HG02885 (cell line): ENCODE measurements at regions not wholly inside any gene's neighbourhood (a gene's known extent, or its start where the extent isn't known, plus 50 kb on each side); places are given as distances from the start of the nearest gene placed in this dataset.
"Not testable (repeated sequence)": the region's sequence is repeated elsewhere in the genome, so short reads cannot be mapped to it uniquely, and the experiment has no call there.

Experiments
- ATAC-seq: cut with Tn5 transposase; IDR thresholded peaks from one replicate; pipeline ENCODE4 v1.9.1; 2021; ENCODE audit warnings: mild to moderate bottlenecking; ENCODE audit not compliant: unreplicated experiment, poor library complexity

GRCh38 chrX:74181976-74182375, 122.0 kb upstream of the ZCCHC13 start:
- ATAC-seq, result not testable (repeated sequence)

DNA sequence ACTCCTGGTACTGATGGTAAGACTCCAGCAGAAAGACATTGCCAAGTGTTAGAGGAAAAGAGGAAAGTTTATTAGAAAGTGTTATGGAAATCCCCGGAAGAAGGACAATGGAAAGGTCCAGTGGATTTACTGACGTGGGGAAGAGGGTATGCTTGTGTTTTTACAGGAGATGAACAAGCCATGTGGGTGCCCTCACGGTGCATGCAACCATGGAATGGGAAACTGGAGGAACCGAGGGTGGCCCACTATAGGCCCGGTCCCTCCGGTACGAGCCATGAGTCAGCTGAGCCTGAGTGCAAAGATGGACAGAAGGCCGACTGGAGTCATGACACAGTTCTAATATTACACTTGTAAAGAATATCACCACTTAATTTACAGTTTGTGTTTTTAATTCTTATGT, 123.3 kb upstream of the ZCCHC13 start:
- ATAC-seq, result no peak

DNA sequence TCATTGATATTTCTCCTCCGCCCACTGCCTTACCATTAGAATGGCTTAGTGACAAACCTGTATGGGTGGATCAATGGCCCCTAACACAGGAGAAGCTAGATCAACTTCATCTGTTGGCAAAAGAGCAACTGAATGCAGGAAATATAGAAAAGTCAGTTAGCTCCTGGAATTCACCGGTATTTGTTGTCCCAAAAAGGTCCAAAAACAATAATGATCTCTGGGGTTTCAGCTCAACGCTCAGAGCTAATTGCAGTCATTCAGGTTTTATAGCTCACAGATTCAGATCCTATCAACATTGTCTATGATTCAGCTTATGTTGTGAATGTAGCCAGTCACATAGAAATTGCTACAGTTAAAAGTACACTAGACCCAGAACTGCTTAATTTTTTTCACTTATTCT, 124.0 kb upstream of the ZCCHC13 start:
- ATAC-seq, result no peak

- ATAC-seq, result no peak
Measured at GRCh38 chrX:74179499-74179898, 124.5 kb upstream of the ZCCHC13 start.

DNA sequence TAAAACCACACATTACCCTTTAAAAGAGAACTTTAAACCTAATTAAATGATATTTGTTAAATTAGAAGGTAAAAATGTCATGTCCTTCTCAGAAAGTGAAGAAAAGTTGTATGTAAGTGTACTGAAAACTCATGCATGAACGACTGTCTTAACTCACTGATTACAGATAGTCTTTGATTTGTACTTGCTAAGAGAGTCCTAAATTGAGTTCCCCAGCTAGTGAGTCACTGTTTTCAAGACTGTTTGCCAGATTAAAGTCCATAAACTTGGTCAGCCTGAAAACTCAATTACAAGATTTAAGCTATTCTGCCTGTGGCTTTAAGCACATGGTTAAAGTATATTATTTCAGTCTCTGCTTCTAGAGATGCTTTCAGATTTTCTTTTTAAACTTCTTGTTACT, 124.9 kb upstream of the ZCCHC13 start:
- ATAC-seq, result no peak

- ATAC-seq, result no peak
Measured at GRCh38 chrX:74178536-74178935, 125.4 kb upstream of the ZCCHC13 start.

DNA sequence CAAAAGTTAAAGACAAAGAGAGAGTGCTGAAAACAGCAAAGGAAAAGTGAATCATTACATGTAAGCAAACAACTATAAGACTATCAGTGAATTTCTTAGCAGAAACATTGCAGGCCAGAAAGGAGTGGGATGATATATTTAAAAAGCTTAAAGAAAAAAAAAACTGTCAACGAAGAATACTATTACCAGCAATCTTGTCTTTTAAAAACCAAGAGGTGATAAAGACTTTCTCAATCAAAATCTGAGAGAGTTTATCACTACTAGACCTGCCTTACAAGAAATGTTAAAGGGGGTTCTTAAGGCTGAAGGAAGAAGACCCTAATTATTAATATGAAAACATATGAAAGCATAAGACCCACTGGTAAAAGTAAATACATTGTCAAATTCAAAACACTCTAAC, 132.5 kb upstream of the ZCCHC13 start:
- ATAC-seq, result no peak

- no peak for ATAC-seq
Measured at GRCh38 chrX:74162199-74162598, 141.8 kb upstream of the ZCCHC13 start.

GRCh38 chrX:74160816-74161215, 143.2 kb upstream of the ZCCHC13 start:
- no peak for ATAC-seq

GRCh38 chrX:74160358-74160757, 143.6 kb upstream of the ZCCHC13 start:
- ATAC-seq, result no peak

- ATAC-seq, result no peak
Measured at GRCh38 chrX:74147439-74147838, 156.5 kb upstream of the ZCCHC13 start.

GRCh38 chrX:74138943-74139342, 165.0 kb upstream of the ZCCHC13 start:
- no peak for ATAC-seq

DNA sequence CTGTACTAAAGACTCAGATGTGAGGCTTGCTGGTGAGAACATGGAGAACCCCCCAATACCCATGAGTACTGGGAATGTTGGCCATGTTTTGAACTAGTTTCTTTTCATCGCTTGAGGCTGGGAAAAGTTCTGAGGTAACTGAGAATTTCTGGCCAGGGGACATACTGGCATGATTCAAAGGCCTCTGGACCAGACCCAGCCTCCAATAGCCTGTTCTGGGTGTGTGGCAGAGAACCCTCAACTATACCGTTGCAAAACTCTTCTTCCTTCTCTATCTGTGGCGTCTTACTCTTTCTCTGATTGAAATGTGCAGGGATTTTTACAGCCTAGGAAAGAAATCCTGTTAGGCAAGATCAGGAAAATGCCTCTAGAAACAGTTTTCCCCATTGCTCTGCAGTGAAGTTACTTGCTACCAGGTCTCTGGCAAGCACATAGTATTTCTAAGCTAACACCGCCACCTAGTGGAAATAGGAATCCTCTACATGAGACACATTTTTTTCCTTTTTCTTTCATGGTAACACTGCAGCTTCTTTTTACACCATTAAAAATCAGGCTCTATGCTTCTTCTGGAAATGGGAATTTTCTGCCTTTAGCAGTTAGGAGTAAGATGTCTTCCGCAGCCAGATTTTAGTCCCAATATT, 170.7 kb upstream of the ZCCHC13 start:
- ATAC-seq, result peak; percentile 89

GRCh38 chrX:74132280-74132679, 171.7 kb upstream of the ZCCHC13 start:
- ATAC-seq, result no peak

- ATAC-seq, result no peak
Measured at GRCh38 chrX:74119016-74119910, 184.7 kb upstream of the ZCCHC13 start.

DNA sequence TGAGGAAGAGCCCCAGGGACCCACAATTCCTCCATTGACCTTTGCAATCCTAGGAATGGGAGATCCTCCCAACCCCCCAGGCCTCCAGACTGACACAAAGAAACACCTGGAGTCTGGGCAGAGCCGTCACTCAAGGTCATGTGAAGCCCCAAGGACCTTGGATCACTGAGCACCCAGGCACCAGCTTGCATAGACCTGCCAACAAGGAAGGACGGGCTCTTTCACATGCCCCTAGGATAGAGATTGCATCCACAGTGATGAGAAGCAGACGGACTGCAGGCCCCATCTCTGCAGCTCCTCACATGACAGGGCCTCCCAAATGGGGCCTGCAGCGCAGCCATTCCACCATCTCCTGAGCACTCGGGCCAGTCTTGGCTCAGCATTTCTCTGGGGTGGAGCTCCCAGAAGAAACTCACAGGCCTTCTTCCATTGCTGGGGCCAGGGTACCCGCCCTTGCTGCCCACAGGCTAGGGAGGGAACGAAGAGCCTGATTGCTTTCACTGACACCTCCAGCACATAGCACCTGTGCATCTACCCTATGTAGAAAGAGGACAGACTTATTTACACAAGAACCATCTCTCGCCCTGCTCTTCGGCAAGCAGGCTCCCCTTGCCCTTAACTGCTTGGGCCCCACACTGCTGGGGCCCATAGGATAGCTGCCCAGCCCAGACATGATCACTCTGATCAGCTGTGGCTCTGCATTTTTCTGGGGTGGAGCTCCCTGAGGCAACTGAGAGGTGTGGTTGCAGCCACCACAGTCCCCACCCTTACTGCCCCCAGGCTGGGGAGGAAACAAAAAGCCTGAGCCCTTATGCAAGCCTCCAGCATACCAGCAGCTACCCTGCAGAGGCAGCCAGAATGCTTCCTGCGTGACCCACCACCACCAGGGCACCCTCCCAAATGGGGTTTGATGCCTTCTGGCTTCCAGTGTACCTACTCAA, 185.7 kb upstream of the ZCCHC13 start:
- no peak for ATAC-seq

- no peak for ATAC-seq
Measured at GRCh38 chrX:74111245-74111644, 192.7 kb upstream of the ZCCHC13 start.

- no peak for ATAC-seq
Measured at GRCh38 chrX:74107666-74108065, 196.3 kb upstream of the ZCCHC13 start.

DNA sequence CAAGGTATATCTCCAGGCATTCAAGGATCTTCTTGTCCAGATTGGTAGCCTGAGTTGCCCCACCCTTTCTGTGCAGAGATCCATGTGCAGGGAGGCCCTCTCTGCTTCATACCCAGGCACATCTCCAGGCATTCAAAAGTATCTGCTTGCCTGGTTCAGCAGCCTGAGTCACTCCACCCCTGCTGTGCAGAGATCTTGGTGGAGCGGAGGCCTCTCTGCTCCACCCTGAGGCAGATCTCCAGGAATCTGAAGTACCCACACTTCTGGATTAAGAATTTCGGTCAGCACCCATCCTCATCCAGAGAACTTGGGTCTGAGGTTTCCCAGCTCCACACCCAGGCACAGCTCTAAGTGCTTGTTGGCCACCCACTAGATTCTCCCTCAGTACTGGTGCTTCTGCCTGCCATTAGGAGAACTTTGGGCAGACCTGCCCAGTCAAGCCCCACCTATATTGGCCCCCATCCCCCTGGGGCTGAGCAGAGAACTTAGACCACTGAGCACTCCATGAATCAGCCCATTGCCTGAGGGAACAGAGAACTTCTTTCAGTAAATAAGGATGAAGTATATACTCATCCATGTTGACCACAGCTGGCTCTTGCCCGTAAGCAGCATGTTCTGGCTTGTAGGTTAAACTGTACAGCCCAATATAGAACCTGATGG, 199.5 kb upstream of the ZCCHC13 start:
- no peak for ATAC-seq

GRCh38 chrX:74098407-74098806, 205.6 kb upstream of the ZCCHC13 start:
- ATAC-seq, result not testable (repeated sequence)
